ENCODE measurements at regions not wholly inside any gene's neighbourhood (a gene's known extent, or its start where the extent isn't known, plus 50 kb on each side); places are given as distances from the start of the nearest gene placed in this dataset.
A peak's percentile ranks its signal among the peaks of the same experiment; 100 is the strongest.

DNA sequence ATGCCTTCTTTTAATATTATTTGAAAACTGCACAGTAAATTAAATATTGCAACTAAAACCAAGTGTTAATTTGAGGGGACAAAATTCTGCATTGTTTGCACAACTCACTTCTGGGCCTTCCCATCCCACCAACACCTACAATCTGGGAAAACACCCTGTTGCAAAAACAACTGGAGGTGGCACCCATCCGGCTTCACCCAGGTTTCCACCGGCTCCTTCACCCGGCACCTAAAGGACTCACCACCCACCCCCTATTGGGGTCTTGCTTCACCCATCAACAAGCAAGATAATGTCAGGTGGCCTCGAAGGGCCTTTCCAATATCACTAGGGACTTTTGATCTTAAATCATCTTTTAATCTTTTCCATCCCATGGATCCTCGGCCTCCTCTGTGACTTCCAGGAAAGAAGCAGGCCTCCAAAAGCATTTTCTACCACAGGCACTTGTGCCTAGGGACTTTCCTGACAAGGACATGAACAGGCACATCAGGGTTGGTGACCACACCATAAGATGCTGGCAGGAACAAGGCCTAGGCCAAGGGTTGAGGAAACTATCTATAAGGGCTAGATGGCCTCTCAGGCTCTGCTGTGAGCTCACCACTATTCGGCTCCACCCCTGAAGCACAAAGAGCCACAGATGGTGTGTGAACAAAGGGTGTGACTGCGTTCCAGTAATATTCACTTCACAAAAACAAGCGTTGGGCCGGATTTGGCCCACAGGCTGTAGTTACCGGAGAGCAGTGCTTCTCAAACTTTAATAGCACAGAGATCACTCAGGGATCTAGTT lies 205.1 kb downstream of the AUH start:
- Histone ChIP-seq H3K27me3 (ENCODE audit: control insufficient read depth, insufficient read depth, low read length) (no peaks in the 10 kb centered on the region), H3K27ac (ENCODE audit: low read length) (peak overlapping the region; percentile 90), H3K4me1 (ENCODE audit: control insufficient read depth, insufficient read depth, low read length) (peaks cover 74% of the 10 kb centered on the region), H3K9me3 (ENCODE audit: control insufficient read depth, insufficient read depth, low read length) (peaks cover 9% of the 10 kb centered on the region), H3K4me3 (ENCODE audit: low read length) (no peak overlapping the region), H3K36me3 (ENCODE audit: control insufficient read depth, insufficient read depth, low read length) (no peaks in the 10 kb centered on the region)
- DNase-seq, result peak in 1 of 2 donors; percentile 63
- 60% methylated on average over 10 of the region's 10 CpGs for WGBS (ENCODE audit: insufficient coverage)
- TF ChIP-seq CTCF (IDR thresholded peaks at IDR 0.05), result no peak
- H3K27me3 Mint-ChIP-seq (ENCODE audit: low read depth in 2 of 2), result no peaks in the 10 kb centered on the region
- ATAC-seq, result peak; percentile 52 to 94 (median 83)
- peak overlapping the region; percentile 94 for H3K27ac Mint-ChIP-seq
- H3K36me3 Mint-ChIP-seq, result no peaks in the 10 kb centered on the region
- intact Hi-C loops (cut with micrococcal nuclease), result no loop called here
- H3K9me3 Mint-ChIP-seq, result no peaks in the 10 kb centered on the region
- peak overlapping the region; percentile 70 for H3K4me3 Mint-ChIP-seq
- H3K4me1 Mint-ChIP-seq, result peaks cover 43 to 45% of the 10 kb centered on the region in 2 donors

- TF ChIP-seq CTCF (IDR thresholded peaks at IDR 0.05), result no peak
- Mint-ChIP-seq H3K27ac (no peak overlapping the region), H3K9me3 (no peaks in the 10 kb centered on the region), H3K36me3 (no peaks in the 10 kb centered on the region), H3K27me3 (ENCODE audit: low read depth in 2 of 2) (no peaks in the 10 kb centered on the region), H3K4me3 (no peak overlapping the region), H3K4me1 (peaks cover 41 to 44% of the 10 kb centered on the region in 2 donors)
- 75% methylated on average over 2 of the region's 2 CpGs for WGBS (ENCODE audit: insufficient coverage)
- peak overlapping the region; percentile 90 for H3K27ac ChIP-seq (ENCODE audit: low read length)
- DNase-seq, result no peak
- peaks cover 74% of the 10 kb centered on the region for H3K4me1 ChIP-seq (ENCODE audit: control insufficient read depth, insufficient read depth, low read length)
- no peak for ATAC-seq
- intact Hi-C loops (cut with micrococcal nuclease), result no loop called here
- H3K4me3 ChIP-seq (ENCODE audit: low read length), result no peak overlapping the region
- H3K27me3 ChIP-seq (ENCODE audit: control insufficient read depth, insufficient read depth, low read length), result no peaks in the 10 kb centered on the region
- no peaks in the 10 kb centered on the region for H3K36me3 ChIP-seq (ENCODE audit: control insufficient read depth, insufficient read depth, low read length)
- peaks cover 9% of the 10 kb centered on the region for H3K9me3 ChIP-seq (ENCODE audit: control insufficient read depth, insufficient read depth, low read length)
These were observed 203.8 kb downstream of the AUH start for GRCh38 chr9:91157883-91158282.

DNA sequence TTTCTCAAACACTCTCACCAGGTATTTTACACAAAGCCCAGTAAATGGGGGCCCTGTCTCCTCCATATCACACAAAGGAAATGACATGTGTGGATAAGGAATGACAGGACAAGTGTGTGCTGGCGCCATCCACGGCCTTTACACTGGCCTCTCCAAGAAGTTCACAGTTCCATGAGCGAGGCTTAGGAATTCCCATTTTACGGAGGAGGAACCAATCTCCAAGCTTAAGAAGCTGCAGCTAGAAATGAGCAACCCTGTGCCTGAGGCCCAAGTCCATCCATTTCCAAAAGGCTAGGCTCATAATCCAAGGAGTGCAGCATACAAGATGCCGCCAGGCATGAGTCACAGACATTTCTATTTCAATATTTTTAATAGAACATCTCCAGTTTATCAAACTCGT lies 203.4 kb downstream of the AUH start:
- no peaks in the 10 kb centered on the region for H3K36me3 ChIP-seq (ENCODE audit: control insufficient read depth, insufficient read depth, low read length)
- H3K36me3 Mint-ChIP-seq, result no peaks in the 10 kb centered on the region
- H3K9me3 Mint-ChIP-seq, result no peaks in the 10 kb centered on the region
- H3K4me1 ChIP-seq (ENCODE audit: control insufficient read depth, insufficient read depth, low read length), result peaks cover 75% of the 10 kb centered on the region
- no peaks in the 10 kb centered on the region for H3K27me3 ChIP-seq (ENCODE audit: control insufficient read depth, insufficient read depth, low read length)
- WGBS (ENCODE audit: insufficient coverage), result 78% methylated on average over 5 of the region's 6 CpGs
- H3K4me3 Mint-ChIP-seq, result no peak overlapping the region
- ATAC-seq (no peak), DNase-seq (no peak)
- H3K27ac ChIP-seq (ENCODE audit: low read length), result peak overlapping the region; percentile 90
- H3K27me3 Mint-ChIP-seq (ENCODE audit: low read depth in 2 of 2), result no peaks in the 10 kb centered on the region
- H3K27ac Mint-ChIP-seq, result no peak overlapping the region
- no peak for TF ChIP-seq CTCF (IDR thresholded peaks at IDR 0.05)
- H3K4me3 ChIP-seq (ENCODE audit: low read length), result no peak overlapping the region
- H3K9me3 ChIP-seq (ENCODE audit: control insufficient read depth, insufficient read depth, low read length), result peaks cover 9% of the 10 kb centered on the region
- H3K4me1 Mint-ChIP-seq, result peaks cover 42 to 44% of the 10 kb centered on the region in 2 donors
- intact Hi-C loops (cut with micrococcal nuclease), result no loop called here

GRCh38 chr9:91158946-91159345 lies 202.8 kb downstream of the AUH start:
- H3K27ac ChIP-seq (ENCODE audit: low read length), result no peak overlapping the region
- Mint-ChIP-seq H3K4me1 (peaks cover 46 to 49% of the 10 kb centered on the region in 2 donors), H3K9me3 (no peaks in the 10 kb centered on the region), H3K36me3 (no peaks in the 10 kb centered on the region), H3K27me3 (ENCODE audit: low read depth in 2 of 2) (no peaks in the 10 kb centered on the region), H3K27ac (peak overlapping the region; percentile 26 to 47), H3K4me3 (no peak overlapping the region)
- H3K4me3 ChIP-seq (ENCODE audit: low read length), result no peak overlapping the region
- ATAC-seq (no peak), DNase-seq (no peak)
- no peak for TF ChIP-seq CTCF (IDR thresholded peaks at IDR 0.05)
- intact Hi-C loops (cut with micrococcal nuclease), result no loop called here
- peaks cover 9% of the 10 kb centered on the region for H3K9me3 ChIP-seq (ENCODE audit: control insufficient read depth, insufficient read depth, low read length)
- H3K27me3 ChIP-seq (ENCODE audit: control insufficient read depth, insufficient read depth, low read length), result no peaks in the 10 kb centered on the region
- H3K36me3 ChIP-seq (ENCODE audit: control insufficient read depth, insufficient read depth, low read length), result no peaks in the 10 kb centered on the region
- peaks cover 82% of the 10 kb centered on the region for H3K4me1 ChIP-seq (ENCODE audit: control insufficient read depth, insufficient read depth, low read length)
- 93% methylated on average over 2 of the region's 3 CpGs for WGBS (ENCODE audit: insufficient coverage)
